Keratinocyte (primary cell): ENCODE measurements at regions not wholly inside any gene's neighbourhood (a gene's known extent, or its start where the extent isn't known, plus 50 kb on each side); places are given as distances from the start of the nearest gene placed in this dataset.

Experiments used
- EZH2 ChIP-seq: IDR thresholded peaks from one replicate; pipeline ENCODE4 v1.6.1; 2012; ENCODE audit warnings: inconsistent platforms, mild to moderate bottlenecking, low read length, moderate library complexity
- TF ChIP-seq, protein P1 (sequence below), 3 experiments: IDR thresholded peaks in 1 of 3; conservative IDR thresholded peaks in 1 of 3; optimal IDR thresholded peaks in 1 of 3; 2 replicates in 2 of 3; 3 replicates in 1 of 3; pipeline versions ENCODE3 to v1.5.1; 2011; ENCODE audit warnings: low read length in 3 of 3, mild to moderate bottlenecking in 3 of 3, moderate library complexity in 2 of 3, control low read depth in 1 of 3, inconsistent platforms in 1 of 3; ENCODE audit not compliant: insufficient read depth in 2 of 3; ENCODE audit errors: extremely low read depth in 1 of 3

DNA sequence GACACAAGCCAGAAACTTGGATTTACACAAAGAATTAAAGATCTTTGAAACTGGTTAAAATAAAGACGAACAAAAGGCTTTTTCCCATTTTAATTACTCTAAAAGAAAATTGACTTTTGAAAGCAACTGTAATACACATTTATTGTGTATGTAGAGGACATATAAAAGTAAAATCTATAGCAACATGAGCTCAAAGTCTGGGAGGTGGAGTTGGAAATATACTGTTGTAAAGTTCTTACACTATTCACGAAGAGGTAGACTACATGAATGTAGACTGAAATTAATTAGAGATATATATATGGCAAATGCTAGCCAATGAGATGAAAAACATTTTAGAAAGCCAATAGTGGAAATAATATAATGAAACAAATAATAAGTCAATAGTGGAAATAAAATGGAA lies 251.0 kb downstream of the AHR start:
- TF ChIP-seq, protein P1, sequence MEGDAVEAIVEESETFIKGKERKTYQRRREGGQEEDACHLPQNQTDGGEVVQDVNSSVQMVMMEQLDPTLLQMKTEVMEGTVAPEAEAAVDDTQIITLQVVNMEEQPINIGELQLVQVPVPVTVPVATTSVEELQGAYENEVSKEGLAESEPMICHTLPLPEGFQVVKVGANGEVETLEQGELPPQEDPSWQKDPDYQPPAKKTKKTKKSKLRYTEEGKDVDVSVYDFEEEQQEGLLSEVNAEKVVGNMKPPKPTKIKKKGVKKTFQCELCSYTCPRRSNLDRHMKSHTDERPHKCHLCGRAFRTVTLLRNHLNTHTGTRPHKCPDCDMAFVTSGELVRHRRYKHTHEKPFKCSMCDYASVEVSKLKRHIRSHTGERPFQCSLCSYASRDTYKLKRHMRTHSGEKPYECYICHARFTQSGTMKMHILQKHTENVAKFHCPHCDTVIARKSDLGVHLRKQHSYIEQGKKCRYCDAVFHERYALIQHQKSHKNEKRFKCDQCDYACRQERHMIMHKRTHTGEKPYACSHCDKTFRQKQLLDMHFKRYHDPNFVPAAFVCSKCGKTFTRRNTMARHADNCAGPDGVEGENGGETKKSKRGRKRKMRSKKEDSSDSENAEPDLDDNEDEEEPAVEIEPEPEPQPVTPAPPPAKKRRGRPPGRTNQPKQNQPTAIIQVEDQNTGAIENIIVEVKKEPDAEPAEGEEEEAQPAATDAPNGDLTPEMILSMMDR (optimal IDR thresholded peaks at IDR 0.05 in 1 of 3, IDR thresholded peaks at IDR 0.05 in 1 of 3, conservative IDR thresholded peaks at IDR 0.05 in 1 of 3; ENCODE audit: extremely low read depth in 1 of 3, insufficient read depth in 2 of 3, low read length in 3 of 3) = no peak
- TF ChIP-seq EZH2 = no peak
